ENCODE measurements at regions not wholly inside any gene's neighbourhood (a gene's known extent, or its start where the extent isn't known, plus 50 kb on each side); places are given as distances from the start of the nearest gene placed in this dataset.

- DNase-seq: peak; percentile 59
Observed at GRCh38 chr10:63866075-63866746, 345.0 kb downstream of the REEP3 start.

- no peak for DNase-seq
Observed at GRCh38 chr10:63866747-63867140, 345.5 kb downstream of the REEP3 start.

- DNase-seq: no peak
Observed at GRCh38 chr10:63878428-63878827, 357.2 kb downstream of the REEP3 start.

- DNase-seq: no peak
Observed at GRCh38 chr10:63883861-63884260, 362.7 kb downstream of the REEP3 start.

GRCh38 chr10:63884426-63884825 is 363.2 kb downstream of the REEP3 start:
- peak; percentile 15 for DNase-seq

- no peak for DNase-seq
Observed at GRCh38 chr10:63885156-63885555, 364.0 kb downstream of the REEP3 start.

- no peak for DNase-seq
Observed at GRCh38 chr10:63886281-63887022, 365.3 kb downstream of the REEP3 start.

GRCh38 chr10:63887023-63887589 is 365.9 kb downstream of the REEP3 start:
- DNase-seq: no peak

GRCh38 chr10:63887600-63888370 is 366.6 kb downstream of the REEP3 start:
- DNase-seq: no peak

- DNase-seq: no peak
Observed at GRCh38 chr10:63889803-63890202, 368.6 kb downstream of the REEP3 start.

- no peak for DNase-seq
Observed at GRCh38 chr10:63896992-63897391, 375.8 kb downstream of the REEP3 start.

- no peak for DNase-seq
Observed at GRCh38 chr10:63899673-63900300, 378.6 kb downstream of the REEP3 start.

- no peak for DNase-seq
Observed at GRCh38 chr10:63901228-63901627, 380.0 kb downstream of the REEP3 start.

GRCh38 chr10:63901881-63902280 is 380.7 kb downstream of the REEP3 start:
- DNase-seq: no peak

- DNase-seq: no peak
Observed at GRCh38 chr10:63910806-63911205, 389.6 kb downstream of the REEP3 start.

GRCh38 chr10:63915240-63915639 is 394.0 kb downstream of the REEP3 start:
- DNase-seq: no peak

GRCh38 chr10:63917363-63917762 is 396.2 kb downstream of the REEP3 start:
- DNase-seq: no peak

- DNase-seq: no peak
Observed at GRCh38 chr10:63919575-63920279, 398.5 kb downstream of the REEP3 start.

- no peak for DNase-seq
Observed at GRCh38 chr10:63920926-63921325, 399.7 kb downstream of the REEP3 start.

GRCh38 chr10:63921908-63922467 is 400.8 kb downstream of the REEP3 start:
- DNase-seq: no peak

- no peak for DNase-seq
Observed at GRCh38 chr10:63922468-63923284, 401.5 kb downstream of the REEP3 start.
